PC-3 (cell line): ENCODE measurements at regions not wholly inside any gene's neighbourhood (a gene's known extent, or its start where the extent isn't known, plus 50 kb on each side); places are given as distances from the start of the nearest gene placed in this dataset.

ENCODE experiments used
- EZH2 ChIP-seq: fragments of 300-600 bp; sonication (generic); IDR thresholded peaks from one replicate; pipeline ENCODE4 v1.6.1; 2017; ENCODE audit warnings: antibody characterized with exemption, mild to moderate bottlenecking, low read length; ENCODE audit not compliant: unreplicated experiment
- EZH2phosphoT487 ChIP-seq: fragments of 300-600 bp; sonication (generic); IDR thresholded peaks from 2 replicates; pipeline ENCODE4 v1.6.1; 2018; ENCODE audit warnings: mild to moderate bottlenecking, antibody characterized with exemption, low read length, borderline replicate concordance
- TF ChIP-seq, protein P1 (sequence below): fragments of 300-600 bp; sonication (generic); conservative IDR thresholded peaks from 2 replicates; pipeline ENCODE4 v1.5.1; 2017; ENCODE audit warnings: antibody characterized with exemption, low read depth, mild to moderate bottlenecking, low read length

DNA sequence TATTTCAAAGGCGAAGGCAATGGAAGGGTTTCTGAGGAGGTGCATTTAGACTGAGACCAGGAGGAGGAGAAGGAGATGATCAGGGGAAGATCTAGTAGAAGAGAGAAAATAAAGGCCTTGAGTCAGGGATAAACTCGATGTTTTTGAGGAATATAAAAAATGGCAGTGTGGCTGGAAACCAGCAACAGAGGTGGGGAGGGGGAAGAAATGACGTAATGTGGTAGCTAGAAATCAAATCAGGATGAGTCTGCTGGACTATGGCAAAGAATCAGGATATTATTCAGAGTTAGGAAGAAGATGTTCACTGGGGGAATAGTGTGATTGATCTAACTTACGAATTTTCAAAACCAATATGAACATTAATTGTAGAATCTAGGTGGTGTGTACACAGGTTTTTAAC lies 1673.9 kb upstream of the WWC1 start:
- TF ChIP-seq, protein P1, sequence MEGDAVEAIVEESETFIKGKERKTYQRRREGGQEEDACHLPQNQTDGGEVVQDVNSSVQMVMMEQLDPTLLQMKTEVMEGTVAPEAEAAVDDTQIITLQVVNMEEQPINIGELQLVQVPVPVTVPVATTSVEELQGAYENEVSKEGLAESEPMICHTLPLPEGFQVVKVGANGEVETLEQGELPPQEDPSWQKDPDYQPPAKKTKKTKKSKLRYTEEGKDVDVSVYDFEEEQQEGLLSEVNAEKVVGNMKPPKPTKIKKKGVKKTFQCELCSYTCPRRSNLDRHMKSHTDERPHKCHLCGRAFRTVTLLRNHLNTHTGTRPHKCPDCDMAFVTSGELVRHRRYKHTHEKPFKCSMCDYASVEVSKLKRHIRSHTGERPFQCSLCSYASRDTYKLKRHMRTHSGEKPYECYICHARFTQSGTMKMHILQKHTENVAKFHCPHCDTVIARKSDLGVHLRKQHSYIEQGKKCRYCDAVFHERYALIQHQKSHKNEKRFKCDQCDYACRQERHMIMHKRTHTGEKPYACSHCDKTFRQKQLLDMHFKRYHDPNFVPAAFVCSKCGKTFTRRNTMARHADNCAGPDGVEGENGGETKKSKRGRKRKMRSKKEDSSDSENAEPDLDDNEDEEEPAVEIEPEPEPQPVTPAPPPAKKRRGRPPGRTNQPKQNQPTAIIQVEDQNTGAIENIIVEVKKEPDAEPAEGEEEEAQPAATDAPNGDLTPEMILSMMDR: no peak
- no peak for TF ChIP-seq EZH2phosphoT487
- no peak for TF ChIP-seq EZH2
